Cardiac muscle cell (in vitro differentiated cells and primary cell): ENCODE measurements at regions not wholly inside any gene's neighbourhood (a gene's known extent, or its start where the extent isn't known, plus 50 kb on each side); places are given as distances from the start of the nearest gene placed in this dataset.

Experiments used
- DNase-seq, 2 donors: peaks; one replicate each; pipeline versions ENCODE4 v3.0.0 to v3.0.0-alpha.2; 2010 to 2017; ENCODE audit warnings: low read depth in 1 of 2, low spot score in 1 of 2
- H3K27ac ChIP-seq: fragments of 200-600 bp; sonication (generic); 2 replicates; pipeline ENCODE4 v1.5.1; 2016
- H3K27me3 ChIP-seq: fragments of 200-600 bp; sonication (generic); 2 replicates; pipeline ENCODE4 v1.6.0; 2016; ENCODE audit warnings: control low read depth
- H3K36me3 ChIP-seq: fragments of 200-600 bp; sonication (generic); 2 replicates; pipeline ENCODE4 v1.5.1; 2016; ENCODE audit warnings: control low read depth
- H3K4me1 ChIP-seq: fragments of 200-600 bp; sonication (generic); 2 replicates; pipeline ENCODE4 v1.8.1; 2017; ENCODE audit warnings: low read depth, mild to moderate bottlenecking, mixed run types
- H3K4me3 ChIP-seq: fragments of 200-600 bp; sonication (generic); 2 replicates; pipeline ENCODE4 v1.5.1; 2016; ENCODE audit warnings: mild to moderate bottlenecking
- H3K9me3 ChIP-seq: fragments of 200-600 bp; sonication (generic); 2 replicates; pipeline ENCODE4 v1.5.1; 2017; ENCODE audit warnings: low read depth, mild to moderate bottlenecking, control low read depth
- TF ChIP-seq, protein P1 (sequence below): IDR thresholded peaks from 2 replicates; pipeline ENCODE4 v1.5.1; 2012; ENCODE audit warnings: low read depth, mild to moderate bottlenecking, low read length

DNA sequence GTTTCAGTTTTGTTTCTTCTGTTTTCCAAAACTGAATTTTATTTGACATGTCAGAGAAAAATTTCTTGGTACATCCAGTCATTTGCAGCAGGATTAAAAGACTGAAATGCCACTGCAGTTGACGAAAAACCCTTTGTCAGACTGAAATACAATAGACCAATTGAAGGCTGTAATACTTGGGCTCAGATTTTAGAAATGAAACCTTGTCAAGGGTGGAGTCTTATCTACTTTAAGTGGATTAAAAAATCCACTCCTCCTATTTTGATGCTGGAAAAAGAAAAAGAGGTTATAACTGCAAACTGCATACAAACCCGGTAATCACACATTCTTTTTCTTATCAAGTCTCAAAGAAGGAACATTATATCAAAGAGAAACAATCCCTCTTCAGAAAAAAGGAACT is 80.2 kb upstream of the NEUROD1 start:
- Histone ChIP-seq H3K4me3 (no peak overlapping the region), H3K9me3 (no peaks in the 10 kb centered on the region), H3K4me1 (no peaks in the 10 kb centered on the region), H3K27me3 (no peaks in the 10 kb centered on the region), H3K27ac (no peak overlapping the region), H3K36me3 (no peaks in the 10 kb centered on the region)
- DNase-seq = no peak
- TF ChIP-seq, protein P1, sequence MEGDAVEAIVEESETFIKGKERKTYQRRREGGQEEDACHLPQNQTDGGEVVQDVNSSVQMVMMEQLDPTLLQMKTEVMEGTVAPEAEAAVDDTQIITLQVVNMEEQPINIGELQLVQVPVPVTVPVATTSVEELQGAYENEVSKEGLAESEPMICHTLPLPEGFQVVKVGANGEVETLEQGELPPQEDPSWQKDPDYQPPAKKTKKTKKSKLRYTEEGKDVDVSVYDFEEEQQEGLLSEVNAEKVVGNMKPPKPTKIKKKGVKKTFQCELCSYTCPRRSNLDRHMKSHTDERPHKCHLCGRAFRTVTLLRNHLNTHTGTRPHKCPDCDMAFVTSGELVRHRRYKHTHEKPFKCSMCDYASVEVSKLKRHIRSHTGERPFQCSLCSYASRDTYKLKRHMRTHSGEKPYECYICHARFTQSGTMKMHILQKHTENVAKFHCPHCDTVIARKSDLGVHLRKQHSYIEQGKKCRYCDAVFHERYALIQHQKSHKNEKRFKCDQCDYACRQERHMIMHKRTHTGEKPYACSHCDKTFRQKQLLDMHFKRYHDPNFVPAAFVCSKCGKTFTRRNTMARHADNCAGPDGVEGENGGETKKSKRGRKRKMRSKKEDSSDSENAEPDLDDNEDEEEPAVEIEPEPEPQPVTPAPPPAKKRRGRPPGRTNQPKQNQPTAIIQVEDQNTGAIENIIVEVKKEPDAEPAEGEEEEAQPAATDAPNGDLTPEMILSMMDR = no peak

DNA sequence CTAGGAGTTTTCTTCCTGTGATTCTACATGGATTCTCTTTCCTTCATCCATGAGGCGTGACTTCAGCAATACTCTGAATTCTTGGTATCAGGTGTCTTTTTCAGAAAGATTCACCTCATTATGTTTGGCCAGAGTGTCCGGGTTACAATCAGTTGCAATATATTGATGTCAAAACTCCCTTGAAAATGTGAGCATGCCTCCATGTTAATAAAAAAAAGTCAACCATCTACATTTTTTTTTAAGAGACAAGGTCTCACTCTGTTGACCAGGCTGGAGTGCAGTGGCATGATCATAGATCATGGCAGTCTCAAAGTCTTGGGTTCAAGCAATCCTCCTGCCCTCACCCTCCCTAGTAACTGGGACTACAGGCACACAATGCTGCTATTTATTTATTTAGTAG is 80.9 kb upstream of the NEUROD1 start:
- DNase-seq = no peak
- no peaks in the 10 kb centered on the region for H3K9me3 ChIP-seq
- TF ChIP-seq, protein P1 = no peak
- no peak overlapping the region for H3K4me3 ChIP-seq
- H3K27ac ChIP-seq = no peak overlapping the region
- no peaks in the 10 kb centered on the region for H3K36me3 ChIP-seq
- H3K27me3 ChIP-seq = no peaks in the 10 kb centered on the region
- no peaks in the 10 kb centered on the region for H3K4me1 ChIP-seq

DNA sequence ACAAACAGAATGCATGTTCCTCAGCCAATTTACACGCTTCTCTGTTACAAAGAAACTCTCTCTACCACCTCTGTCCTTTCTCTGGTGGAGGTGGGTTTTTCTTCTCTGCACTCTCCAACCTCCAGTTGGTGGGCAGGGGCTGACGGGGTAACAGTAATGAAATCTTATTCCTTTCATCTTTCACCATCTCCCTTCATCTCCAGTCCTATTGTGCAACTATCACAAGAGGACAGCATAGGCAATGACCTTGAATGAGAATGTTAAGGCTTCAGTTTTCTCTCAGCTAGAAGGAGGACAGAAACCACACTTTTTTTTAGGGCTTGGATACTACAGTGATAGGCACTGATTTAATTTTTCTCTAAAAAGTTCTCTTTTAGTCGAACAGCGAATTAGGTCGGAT is 81.7 kb upstream of the NEUROD1 start:
- Histone ChIP-seq H3K27me3 (no peaks in the 10 kb centered on the region), H3K27ac (no peak overlapping the region), H3K4me1 (no peaks in the 10 kb centered on the region), H3K4me3 (no peak overlapping the region), H3K36me3 (no peaks in the 10 kb centered on the region), H3K9me3 (no peaks in the 10 kb centered on the region)
- TF ChIP-seq, protein P1 = no peak
- DNase-seq = no peak

DNA sequence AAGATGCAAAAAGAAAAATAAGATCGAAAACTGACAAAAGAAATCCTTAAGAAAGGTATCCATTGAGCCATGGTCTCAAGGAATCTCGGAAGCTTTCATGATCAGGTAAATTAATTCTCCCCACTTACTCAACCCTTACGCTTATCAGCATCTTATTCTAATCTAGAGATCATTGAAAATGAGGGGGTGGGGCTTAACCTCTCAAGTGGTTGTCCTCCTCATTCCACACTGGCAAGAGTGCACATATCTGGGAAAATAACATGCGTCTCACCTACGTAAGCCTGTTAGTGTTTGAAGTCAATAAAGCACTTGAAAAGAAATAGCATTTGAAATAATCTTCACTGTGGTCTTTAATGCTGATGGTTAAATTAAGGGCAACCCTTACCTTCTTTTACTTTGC is 82.5 kb upstream of the NEUROD1 start:
- H3K27ac ChIP-seq = no peak overlapping the region
- no peaks in the 10 kb centered on the region for H3K4me1 ChIP-seq
- no peaks in the 10 kb centered on the region for H3K9me3 ChIP-seq
- no peaks in the 10 kb centered on the region for H3K27me3 ChIP-seq
- H3K36me3 ChIP-seq = no peaks in the 10 kb centered on the region
- H3K4me3 ChIP-seq = no peak overlapping the region
- TF ChIP-seq, protein P1 = no peak
- DNase-seq = no peak

DNA sequence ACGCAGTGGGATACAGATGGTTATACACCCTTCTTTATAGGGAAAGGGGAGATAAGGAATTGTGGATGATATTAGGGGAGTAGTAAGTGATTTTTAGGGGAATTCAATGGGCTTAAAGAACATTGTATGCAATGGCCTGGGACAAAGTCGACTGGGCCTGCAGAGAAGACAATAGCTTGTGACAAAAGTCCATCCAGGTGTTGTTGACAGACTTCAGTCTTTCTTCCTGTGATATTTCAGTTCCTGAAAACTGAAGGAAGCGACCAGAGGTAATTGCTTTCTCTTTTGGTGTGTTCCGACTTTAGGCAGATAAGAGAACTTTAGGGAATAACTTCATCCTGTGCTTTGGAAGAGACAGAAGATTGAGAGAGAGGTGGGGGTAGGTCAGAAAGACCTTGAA is 83.1 kb upstream of the NEUROD1 start:
- no peaks in the 10 kb centered on the region for H3K9me3 ChIP-seq
- TF ChIP-seq, protein P1 = no peak
- no peak overlapping the region for H3K27ac ChIP-seq
- no peaks in the 10 kb centered on the region for H3K27me3 ChIP-seq
- no peaks in the 10 kb centered on the region for H3K36me3 ChIP-seq
- no peak overlapping the region for H3K4me3 ChIP-seq
- no peaks in the 10 kb centered on the region for H3K4me1 ChIP-seq
- DNase-seq = no peak
